ENCODE measurements at regions not wholly inside any gene's neighbourhood (a gene's known extent, or its start where the extent isn't known, plus 50 kb on each side); places are given as distances from the start of the nearest gene placed in this dataset.

DNA sequence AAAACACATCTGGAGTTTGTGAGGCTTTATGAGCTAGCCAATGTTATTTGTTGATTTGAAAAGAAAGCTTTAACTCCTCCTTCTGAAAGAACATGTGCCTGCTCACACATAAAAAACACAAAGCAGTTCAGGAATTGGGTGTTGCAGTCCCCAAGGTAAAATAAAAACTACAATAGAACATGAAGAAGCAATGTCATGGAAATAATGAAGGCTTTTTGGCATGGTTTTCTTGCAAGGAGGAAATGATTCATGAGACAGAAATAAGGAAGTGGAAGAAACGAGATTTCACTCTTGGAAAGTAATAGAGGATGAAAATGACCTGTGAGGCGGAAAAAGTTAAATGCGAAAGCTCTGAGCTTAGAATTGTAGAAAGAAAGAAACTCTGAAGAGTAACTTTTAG, 81.1 kb downstream of the TRIB2 start:
- intact Hi-C loops (cut with micrococcal nuclease; ENCODE audit: unreplicated experiment): no loop called here
- no peaks in the 10 kb centered on the region for H3K4me1 ChIP-seq (ENCODE audit: control insufficient read depth, insufficient read depth, low read length)
- ChIA-PET POLR2A (interaction anchor here (0.6 kb wide), 1 partner anchor 85 kb away, joined by 12 read pairs; no protein-coding TSS in a partner anchor), CTCF (no interaction called here)
- no peaks in the 10 kb centered on the region for H3K36me3 ChIP-seq (ENCODE audit: control insufficient read depth, insufficient read depth, low read length)
- ATAC-seq: no peak
- in situ Hi-C loops (cut with HindIII; ENCODE audit: low pct_unique_long_range_greater_than_20kb, low sequenced_read_pairs): no loop called here
- TF ChIP-seq, protein P1, sequence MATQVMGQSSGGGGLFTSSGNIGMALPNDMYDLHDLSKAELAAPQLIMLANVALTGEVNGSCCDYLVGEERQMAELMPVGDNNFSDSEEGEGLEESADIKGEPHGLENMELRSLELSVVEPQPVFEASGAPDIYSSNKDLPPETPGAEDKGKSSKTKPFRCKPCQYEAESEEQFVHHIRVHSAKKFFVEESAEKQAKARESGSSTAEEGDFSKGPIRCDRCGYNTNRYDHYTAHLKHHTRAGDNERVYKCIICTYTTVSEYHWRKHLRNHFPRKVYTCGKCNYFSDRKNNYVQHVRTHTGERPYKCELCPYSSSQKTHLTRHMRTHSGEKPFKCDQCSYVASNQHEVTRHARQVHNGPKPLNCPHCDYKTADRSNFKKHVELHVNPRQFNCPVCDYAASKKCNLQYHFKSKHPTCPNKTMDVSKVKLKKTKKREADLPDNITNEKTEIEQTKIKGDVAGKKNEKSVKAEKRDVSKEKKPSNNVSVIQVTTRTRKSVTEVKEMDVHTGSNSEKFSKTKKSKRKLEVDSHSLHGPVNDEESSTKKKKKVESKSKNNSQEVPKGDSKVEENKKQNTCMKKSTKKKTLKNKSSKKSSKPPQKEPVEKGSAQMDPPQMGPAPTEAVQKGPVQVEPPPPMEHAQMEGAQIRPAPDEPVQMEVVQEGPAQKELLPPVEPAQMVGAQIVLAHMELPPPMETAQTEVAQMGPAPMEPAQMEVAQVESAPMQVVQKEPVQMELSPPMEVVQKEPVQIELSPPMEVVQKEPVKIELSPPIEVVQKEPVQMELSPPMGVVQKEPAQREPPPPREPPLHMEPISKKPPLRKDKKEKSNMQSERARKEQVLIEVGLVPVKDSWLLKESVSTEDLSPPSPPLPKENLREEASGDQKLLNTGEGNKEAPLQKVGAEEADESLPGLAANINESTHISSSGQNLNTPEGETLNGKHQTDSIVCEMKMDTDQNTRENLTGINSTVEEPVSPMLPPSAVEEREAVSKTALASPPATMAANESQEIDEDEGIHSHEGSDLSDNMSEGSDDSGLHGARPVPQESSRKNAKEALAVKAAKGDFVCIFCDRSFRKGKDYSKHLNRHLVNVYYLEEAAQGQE (IDR thresholded peaks at IDR 0.05; ENCODE audit: insufficient read depth in 1 of 2, low read depth in 2 of 2, low read length in 1 of 2): no peak
- TF ChIP-seq POLR2AphosphoS5 (IDR thresholded peaks at IDR 0.05; ENCODE audit: low read depth, low read length) (no peak), TCF7L2 (IDR thresholded peaks at IDR 0.05; ENCODE audit: low read depth, low read length) (no peak), SIN3A (IDR thresholded peaks at IDR 0.05; ENCODE audit: borderline replicate concordance, insufficient read depth, low read depth, low read length) (no peak)
- TF ChIP-seq, protein P2, sequence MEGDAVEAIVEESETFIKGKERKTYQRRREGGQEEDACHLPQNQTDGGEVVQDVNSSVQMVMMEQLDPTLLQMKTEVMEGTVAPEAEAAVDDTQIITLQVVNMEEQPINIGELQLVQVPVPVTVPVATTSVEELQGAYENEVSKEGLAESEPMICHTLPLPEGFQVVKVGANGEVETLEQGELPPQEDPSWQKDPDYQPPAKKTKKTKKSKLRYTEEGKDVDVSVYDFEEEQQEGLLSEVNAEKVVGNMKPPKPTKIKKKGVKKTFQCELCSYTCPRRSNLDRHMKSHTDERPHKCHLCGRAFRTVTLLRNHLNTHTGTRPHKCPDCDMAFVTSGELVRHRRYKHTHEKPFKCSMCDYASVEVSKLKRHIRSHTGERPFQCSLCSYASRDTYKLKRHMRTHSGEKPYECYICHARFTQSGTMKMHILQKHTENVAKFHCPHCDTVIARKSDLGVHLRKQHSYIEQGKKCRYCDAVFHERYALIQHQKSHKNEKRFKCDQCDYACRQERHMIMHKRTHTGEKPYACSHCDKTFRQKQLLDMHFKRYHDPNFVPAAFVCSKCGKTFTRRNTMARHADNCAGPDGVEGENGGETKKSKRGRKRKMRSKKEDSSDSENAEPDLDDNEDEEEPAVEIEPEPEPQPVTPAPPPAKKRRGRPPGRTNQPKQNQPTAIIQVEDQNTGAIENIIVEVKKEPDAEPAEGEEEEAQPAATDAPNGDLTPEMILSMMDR (IDR thresholded peaks at IDR 0.05): no peak
- no peak overlapping the region for H3K4me3 ChIP-seq (ENCODE audit: low read depth in 2 of 2, low read length in 2 of 2)
- no peaks in the 10 kb centered on the region for H3K27me3 ChIP-seq (ENCODE audit: control insufficient read depth, insufficient read depth, low read length)
- BruUV-seq (replicated peaks): no TSS peak
- H3K9me3 ChIP-seq (ENCODE audit: control insufficient read depth, insufficient read depth, low read depth, low read length): no peaks in the 10 kb centered on the region
- DNase-seq (ENCODE audit: low read depth, low spot score): no peak
- H3K27ac ChIP-seq (ENCODE audit: low read length): no peak overlapping the region

DNA sequence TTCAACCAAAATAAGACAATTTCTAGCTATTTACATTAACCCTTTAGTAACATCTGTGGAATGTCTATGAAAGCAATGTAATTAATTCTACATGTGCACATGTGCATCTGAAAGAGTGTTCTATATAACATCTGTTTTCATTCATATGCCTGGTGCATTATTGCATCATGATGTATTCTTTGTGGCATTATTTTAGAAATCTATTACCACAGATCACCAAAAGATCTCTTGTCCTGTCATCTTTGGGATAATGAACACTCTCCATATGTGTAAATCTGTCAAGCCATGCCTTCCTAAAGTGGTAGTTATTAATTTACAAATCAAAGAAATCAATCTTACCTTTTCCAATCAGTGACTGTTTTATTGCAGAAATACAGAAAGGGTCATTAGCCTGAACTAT, 86.9 kb downstream of the TRIB2 start:
- no TSS peak for BruUV-seq (replicated peaks)
- Histone ChIP-seq H3K27me3 (ENCODE audit: control insufficient read depth, insufficient read depth, low read length) (no peaks in the 10 kb centered on the region), H3K4me3 (ENCODE audit: low read depth in 2 of 2, low read length in 2 of 2) (no peak overlapping the region), H3K4me1 (ENCODE audit: control insufficient read depth, insufficient read depth, low read length) (no peaks in the 10 kb centered on the region), H3K36me3 (ENCODE audit: control insufficient read depth, insufficient read depth, low read length) (no peaks in the 10 kb centered on the region), H3K9me3 (ENCODE audit: control insufficient read depth, insufficient read depth, low read depth, low read length) (no peaks in the 10 kb centered on the region), H3K27ac (ENCODE audit: low read length) (no peak overlapping the region)
- ATAC-seq: no peak
- ChIA-PET POLR2A (no interaction called here), CTCF (no interaction called here)
- DNase-seq (ENCODE audit: low read depth, low spot score): no peak
- intact Hi-C loops (cut with micrococcal nuclease; ENCODE audit: unreplicated experiment) (no loop called here), in situ Hi-C loops (cut with HindIII; ENCODE audit: low pct_unique_long_range_greater_than_20kb, low sequenced_read_pairs) (no loop called here)
- TF ChIP-seq SIN3A (IDR thresholded peaks at IDR 0.05; ENCODE audit: borderline replicate concordance, insufficient read depth, low read depth, low read length) (no peak), TCF7L2 (IDR thresholded peaks at IDR 0.05; ENCODE audit: low read depth, low read length) (no peak), POLR2AphosphoS5 (IDR thresholded peaks at IDR 0.05; ENCODE audit: low read depth, low read length) (no peak)
- TF ChIP-seq, protein P1 (IDR thresholded peaks at IDR 0.05; ENCODE audit: insufficient read depth in 1 of 2, low read depth in 2 of 2, low read length in 1 of 2): no peak
- TF ChIP-seq, protein P2 (IDR thresholded peaks at IDR 0.05): no peak

Data from Panc1 (cell line).